Smooth muscle cell (in vitro differentiated cells): ENCODE measurements at regions not wholly inside any gene's neighbourhood (a gene's known extent, or its start where the extent isn't known, plus 50 kb on each side); places are given as distances from the start of the nearest gene placed in this dataset.

Experiments used
- DNase-seq: peaks from one replicate; lab custom pipeline; 2025; ENCODE audit not compliant: unreplicated experiment; lab: John Stamatoyannopoulos, UW
- H2AFZ ChIP-seq: fragments of 200-600 bp; sonication (generic); 2 replicates; pipeline ENCODE4 v1.6.0; 2016; ENCODE audit warnings: antibody characterized with exemption, low read depth, mild to moderate bottlenecking
- H3F3A ChIP-seq: fragments of 200-600 bp; sonication (generic); 2 replicates; pipeline ENCODE4 v1.6.0; 2017; ENCODE audit warnings: antibody characterized with exemption, low read depth
- H3K27ac ChIP-seq: fragments of 200-600 bp; sonication (generic); 2 replicates; pipeline ENCODE4 v1.5.1; 2016; ENCODE audit warnings: low read depth, mild to moderate bottlenecking
- H3K27me3 ChIP-seq: fragments of 200-600 bp; sonication (generic); 2 replicates; pipeline ENCODE4 v1.6.1; 2016; ENCODE audit warnings: low read depth, mild to moderate bottlenecking
- H3K36me3 ChIP-seq: fragments of 200-600 bp; sonication (generic); 2 replicates; pipeline ENCODE4 v1.5.1; 2016; ENCODE audit warnings: low read depth
- H3K4me1 ChIP-seq: fragments of 200-600 bp; sonication (generic); 2 replicates; pipeline ENCODE4 v1.5.1; 2016; ENCODE audit warnings: low read depth
- H3K4me2 ChIP-seq: fragments of 200-600 bp; sonication (generic); 2 replicates; pipeline ENCODE4 v1.6.0; 2016; ENCODE audit warnings: mild to moderate bottlenecking
- H3K4me3 ChIP-seq: fragments of 200-600 bp; sonication (generic); 2 replicates; pipeline ENCODE4 v1.5.1; 2016; ENCODE audit warnings: mild to moderate bottlenecking
- H3K79me2 ChIP-seq: fragments of 200-600 bp; sonication (generic); 2 replicates; pipeline ENCODE4 v1.6.0; 2016; ENCODE audit warnings: low read depth, mild to moderate bottlenecking
- H3K9ac ChIP-seq: fragments of 200-600 bp; sonication (generic); 2 replicates; pipeline ENCODE4 v1.6.0; 2016; ENCODE audit warnings: low read depth
- H3K9me3 ChIP-seq: fragments of 200-600 bp; sonication (generic); replicated peaks from 2 replicates; pipeline ENCODE4 v1.5.1; 2016; ENCODE audit warnings: low read depth
- H4K20me1 ChIP-seq: fragments of 200-600 bp; sonication (generic); 2 replicates; pipeline ENCODE4 v1.6.0; 2016; ENCODE audit warnings: low read depth
- CTCF ChIP-seq: fragments of 200-600 bp; sonication (generic); IDR thresholded peaks from 2 replicates; pipeline ENCODE4 v1.5.1; 2017; ENCODE audit warnings: borderline replicate concordance, mild to moderate bottlenecking, antibody characterized with exemption; ENCODE audit not compliant: insufficient read depth, poor library complexity, severe bottlenecking
- WGBS: methylation state at CpG from one replicate; pipeline ENCODE4 v1.1.7; 2016; ENCODE audit warnings: low lambda C conversion rate; 5-methylcytosine and 5-hydroxymethylcytosine counted together

- Histone ChIP-seq H3F3A (no peaks in the 10 kb centered on the region), H3K4me3 (no peak overlapping the region), H3K9ac (no peak overlapping the region), H3K27me3 (no peaks in the 10 kb centered on the region), H3K27ac (no peak overlapping the region), H3K4me1 (no peaks in the 10 kb centered on the region), H3K9me3 (no peaks in the 10 kb centered on the region), H3K36me3 (no peaks in the 10 kb centered on the region), H2AFZ (no peak overlapping the region), H4K20me1 (no peaks in the 10 kb centered on the region), H3K79me2 (no peaks in the 10 kb centered on the region), H3K4me2 (no peak overlapping the region)
- WGBS, result 82% methylated on average over 4 of the region's 4 CpGs
- TF ChIP-seq CTCF, result no peak
- DNase-seq, result no peak
These were observed 190.0 kb upstream of the VWC2 start for GRCh38 chr7:49583440-49583839.

- no peak overlapping the region for H2AFZ ChIP-seq
- 87% methylated on average over 4 of the region's 4 CpGs for WGBS
- no peaks in the 10 kb centered on the region for H3K9me3 ChIP-seq
- H3K79me2 ChIP-seq, result no peaks in the 10 kb centered on the region
- no peaks in the 10 kb centered on the region for H4K20me1 ChIP-seq
- H3K27me3 ChIP-seq, result peaks cover 5% of the 10 kb centered on the region
- no peak overlapping the region for H3K4me2 ChIP-seq
- no peak overlapping the region for H3K4me3 ChIP-seq
- no peak for DNase-seq
- H3K27ac ChIP-seq, result no peak overlapping the region
- no peaks in the 10 kb centered on the region for H3K36me3 ChIP-seq
- H3K4me1 ChIP-seq, result no peaks in the 10 kb centered on the region
- TF ChIP-seq CTCF, result no peak
- no peak overlapping the region for H3K9ac ChIP-seq
- H3F3A ChIP-seq, result no peaks in the 10 kb centered on the region
These were observed 176.5 kb upstream of the VWC2 start for GRCh38 chr7:49596701-49597491.

GRCh38 chr7:49597805-49598204 lies 175.6 kb upstream of the VWC2 start:
- H3F3A ChIP-seq, result no peaks in the 10 kb centered on the region
- WGBS, result 80% methylated on average over 3 of the region's 3 CpGs
- no peaks in the 10 kb centered on the region for H3K79me2 ChIP-seq
- H3K27me3 ChIP-seq, result no peaks in the 10 kb centered on the region
- no peaks in the 10 kb centered on the region for H3K9me3 ChIP-seq
- no peak overlapping the region for H3K9ac ChIP-seq
- no peaks in the 10 kb centered on the region for H3K4me1 ChIP-seq
- no peak overlapping the region for H3K4me2 ChIP-seq
- H2AFZ ChIP-seq, result no peak overlapping the region
- no peak for DNase-seq
- no peak for TF ChIP-seq CTCF
- no peak overlapping the region for H3K27ac ChIP-seq
- no peaks in the 10 kb centered on the region for H3K36me3 ChIP-seq
- H3K4me3 ChIP-seq, result no peak overlapping the region
- no peaks in the 10 kb centered on the region for H4K20me1 ChIP-seq

GRCh38 chr7:49611951-49612350 lies 161.5 kb upstream of the VWC2 start:
- no peaks in the 10 kb centered on the region for H3F3A ChIP-seq
- H3K9me3 ChIP-seq, result no peaks in the 10 kb centered on the region
- H3K4me2 ChIP-seq, result no peak overlapping the region
- TF ChIP-seq CTCF, result no peak
- H3K36me3 ChIP-seq, result no peaks in the 10 kb centered on the region
- DNase-seq, result no peak
- H2AFZ ChIP-seq, result no peak overlapping the region
- H3K4me3 ChIP-seq, result no peak overlapping the region
- no peak overlapping the region for H3K9ac ChIP-seq
- no peaks in the 10 kb centered on the region for H4K20me1 ChIP-seq
- no peaks in the 10 kb centered on the region for H3K79me2 ChIP-seq
- 85% methylated on average over 5 of the region's 5 CpGs for WGBS
- H3K27me3 ChIP-seq, result no peaks in the 10 kb centered on the region
- no peak overlapping the region for H3K27ac ChIP-seq
- no peaks in the 10 kb centered on the region for H3K4me1 ChIP-seq
